ENCODE measurements at regions not wholly inside any gene's neighbourhood (a gene's known extent, or its start where the extent isn't known, plus 50 kb on each side); places are given as distances from the start of the nearest gene placed in this dataset.
A peak's percentile ranks its signal among the peaks of the same experiment; 100 is the strongest.

DNA sequence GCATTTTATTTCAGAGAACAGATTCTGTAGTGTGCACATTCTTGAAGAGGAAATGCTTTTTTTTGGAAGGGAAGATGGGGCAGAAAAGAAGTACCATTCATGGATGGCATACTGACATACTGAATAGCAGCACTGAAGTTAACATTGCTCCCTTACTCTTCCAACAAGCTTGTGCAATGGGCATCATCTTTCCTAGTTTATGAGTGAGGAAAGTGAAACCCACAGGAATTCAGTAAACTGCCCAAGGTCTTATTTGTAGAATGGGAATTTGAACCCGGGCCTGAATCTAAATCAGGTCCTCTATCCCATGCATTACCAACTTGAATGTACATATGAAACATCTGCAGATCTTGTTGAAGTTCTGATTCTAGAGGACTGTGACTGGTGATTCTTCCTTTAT, 215.7 kb upstream of the FGGY start:
- DNase-seq (ENCODE audit: low spot score), result no peak

- no peak for DNase-seq (ENCODE audit: low spot score)
These were observed 215.1 kb upstream of the FGGY start for GRCh38 chr1:59081795-59082194.

DNA sequence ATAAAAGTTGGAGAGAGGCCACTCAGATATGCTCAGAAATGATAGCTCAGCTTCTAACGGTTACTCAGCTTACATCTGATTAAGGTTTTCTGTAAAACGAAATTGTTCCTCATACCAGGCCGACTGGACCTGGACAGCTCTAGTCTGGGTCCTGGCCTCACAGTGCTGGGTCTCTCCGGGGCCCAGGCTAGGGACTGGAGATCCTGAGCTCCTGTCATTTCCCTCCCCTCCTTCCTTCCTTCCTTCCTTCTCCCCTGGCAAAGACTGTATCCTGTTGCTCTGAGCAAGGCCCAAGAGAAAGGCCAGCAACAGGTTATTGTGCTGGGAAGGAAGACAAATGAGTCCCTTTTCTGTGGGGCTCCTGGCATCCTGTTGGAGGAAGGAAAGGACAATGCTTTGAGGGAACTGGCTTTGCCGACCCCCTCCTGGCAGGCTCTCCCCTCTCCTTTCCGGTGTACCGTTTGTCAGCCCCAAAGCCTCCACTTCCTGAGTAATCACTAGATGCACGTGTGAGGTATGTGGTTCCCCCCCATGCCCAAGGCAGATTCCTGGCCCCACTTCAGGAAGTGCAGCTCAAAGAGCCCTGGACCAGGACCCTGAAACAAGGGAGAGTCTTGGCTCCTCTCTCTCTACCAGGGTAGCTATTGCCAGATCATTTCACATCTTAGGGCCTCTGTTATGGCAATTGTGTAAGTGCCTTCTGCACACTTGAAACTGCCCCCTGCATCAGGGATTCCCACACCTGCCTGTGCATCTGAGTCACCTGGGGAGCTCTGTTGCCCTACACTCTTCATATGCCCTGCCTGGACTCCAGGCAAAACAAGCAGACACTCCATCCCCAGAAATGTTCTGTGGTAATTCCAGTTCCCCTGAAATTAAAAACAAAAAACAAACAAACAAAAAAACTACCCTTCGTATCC, 212.7 kb upstream of the FGGY start:
- no peak for DNase-seq (ENCODE audit: low spot score)

DNA sequence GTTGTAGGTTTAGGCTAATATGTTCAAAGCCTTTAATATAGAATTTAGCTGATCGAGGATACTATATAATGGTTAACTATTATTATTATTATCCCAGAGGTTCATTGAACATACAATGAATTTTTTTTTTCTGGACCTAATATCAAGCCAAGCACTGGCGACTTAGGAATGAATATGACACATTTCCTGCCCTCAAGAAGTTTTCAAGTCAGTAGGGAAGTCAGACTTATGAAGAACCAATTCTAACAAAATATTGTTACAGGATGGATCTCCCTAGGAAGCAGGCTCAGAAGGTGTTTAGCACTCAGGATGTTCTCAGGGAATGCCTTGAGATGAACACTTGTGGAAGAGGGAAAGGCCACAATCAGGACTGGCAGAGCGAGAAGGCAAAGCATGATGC, 211.8 kb upstream of the FGGY start:
- no peak for DNase-seq (ENCODE audit: low spot score)

DNA sequence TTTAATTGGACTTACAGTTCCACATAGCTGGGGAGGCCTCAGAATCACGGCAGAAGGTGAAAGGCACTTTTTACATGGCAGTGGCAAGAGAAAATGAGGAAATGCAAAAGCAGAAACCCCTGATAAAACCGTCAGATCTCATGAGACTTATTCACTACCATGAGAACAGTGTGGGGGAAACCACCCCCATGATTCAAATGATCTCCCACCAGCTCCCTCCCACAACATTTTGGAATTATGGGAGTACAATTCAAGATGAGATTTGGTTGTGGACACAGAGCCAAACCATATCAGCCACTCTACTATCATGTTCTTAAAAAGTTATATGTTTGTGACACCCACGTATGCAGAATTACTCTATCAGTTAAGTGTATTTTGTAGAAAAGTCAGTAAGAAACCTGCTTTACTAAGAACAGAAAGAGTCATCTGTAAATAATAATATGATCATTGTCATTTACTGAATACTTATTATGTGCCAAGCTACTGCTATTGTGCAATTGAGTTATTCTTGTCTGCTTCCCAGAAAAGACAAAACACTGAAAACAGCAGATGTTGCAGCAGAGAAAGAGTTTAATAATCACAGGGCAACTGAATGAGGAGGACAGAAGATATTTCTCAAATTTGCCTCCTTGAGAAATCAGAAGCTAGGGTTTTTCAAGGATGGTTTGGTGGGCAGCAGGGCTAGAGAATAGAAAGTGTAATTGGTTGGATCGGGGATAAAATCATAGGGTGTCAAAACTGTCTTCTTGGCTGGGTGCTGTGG, 207.7 kb upstream of the FGGY start:
- DNase-seq (ENCODE audit: low spot score), result no peak

DNA sequence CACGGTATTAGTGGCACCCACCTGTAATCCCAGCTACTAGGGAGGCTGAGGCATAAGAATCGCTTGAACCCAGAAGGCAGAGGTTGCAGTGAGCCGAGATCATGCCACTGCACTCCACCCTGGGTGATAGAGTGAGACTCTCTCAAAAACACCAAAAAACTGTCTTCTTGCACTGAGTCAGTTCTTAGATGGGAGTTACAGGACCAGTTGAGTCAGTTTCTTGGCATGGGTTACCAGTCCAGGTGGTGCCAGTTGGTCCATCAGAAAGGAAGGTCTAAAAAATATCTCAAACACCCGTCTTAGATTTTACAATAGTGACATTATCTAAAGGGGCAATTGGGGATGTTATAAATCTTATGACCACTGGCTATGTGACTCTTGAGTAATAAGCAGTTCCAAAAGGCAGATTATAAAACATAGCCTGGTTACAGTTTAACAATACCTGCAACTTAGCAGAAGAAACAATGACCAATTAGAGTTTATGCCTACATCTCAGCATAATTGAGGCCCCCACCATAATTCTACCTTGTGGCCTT, 206.9 kb upstream of the FGGY start:
- DNase-seq (ENCODE audit: low spot score), result no peak

- DNase-seq (ENCODE audit: low spot score), result no peak
These were observed 204.8 kb upstream of the FGGY start for GRCh38 chr1:59092126-59092525.

DNA sequence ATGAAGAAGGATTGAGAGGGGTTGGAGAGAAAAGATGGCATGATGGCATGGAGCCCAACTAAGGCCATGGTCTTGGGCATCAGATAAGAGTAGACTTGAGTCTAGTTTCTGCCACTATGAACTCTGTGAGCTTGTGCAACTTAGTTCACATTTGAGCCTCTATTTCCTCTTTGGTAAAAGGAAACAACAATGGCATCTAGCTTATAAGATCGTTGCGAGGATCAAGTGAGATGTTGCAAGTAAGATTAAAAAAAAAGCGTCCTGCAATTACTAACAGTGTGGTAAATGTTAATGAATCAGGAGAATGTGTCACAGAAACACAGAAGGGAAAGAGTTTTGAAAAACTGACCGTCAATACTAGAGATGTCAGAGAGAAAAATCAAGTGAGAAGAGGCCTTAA, 202.9 kb upstream of the FGGY start:
- DNase-seq (ENCODE audit: low spot score), result no peak

- no peak for DNase-seq (ENCODE audit: low spot score)
These were observed 200.4 kb upstream of the FGGY start for GRCh38 chr1:59096501-59096900.

DNA sequence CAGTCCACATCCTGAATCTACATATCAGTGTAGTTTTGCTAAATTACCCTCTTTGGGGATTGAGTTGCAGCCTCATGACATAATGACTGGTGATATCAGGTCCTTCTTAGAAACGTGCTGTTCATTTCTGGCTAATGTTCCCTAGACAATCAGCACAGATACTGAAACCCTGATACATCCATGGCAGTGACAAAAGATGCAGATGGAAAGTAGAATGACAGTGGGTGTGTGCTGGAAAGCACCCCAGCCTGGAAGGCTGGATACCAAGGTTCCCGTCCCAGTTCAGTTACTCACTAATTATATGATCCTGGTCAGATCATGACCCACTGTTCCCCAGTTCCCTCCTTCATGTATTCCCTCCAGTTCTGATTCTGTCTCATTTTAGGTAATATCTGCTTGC, 198.2 kb upstream of the FGGY start:
- no peak for DNase-seq (ENCODE audit: low spot score)

DNA sequence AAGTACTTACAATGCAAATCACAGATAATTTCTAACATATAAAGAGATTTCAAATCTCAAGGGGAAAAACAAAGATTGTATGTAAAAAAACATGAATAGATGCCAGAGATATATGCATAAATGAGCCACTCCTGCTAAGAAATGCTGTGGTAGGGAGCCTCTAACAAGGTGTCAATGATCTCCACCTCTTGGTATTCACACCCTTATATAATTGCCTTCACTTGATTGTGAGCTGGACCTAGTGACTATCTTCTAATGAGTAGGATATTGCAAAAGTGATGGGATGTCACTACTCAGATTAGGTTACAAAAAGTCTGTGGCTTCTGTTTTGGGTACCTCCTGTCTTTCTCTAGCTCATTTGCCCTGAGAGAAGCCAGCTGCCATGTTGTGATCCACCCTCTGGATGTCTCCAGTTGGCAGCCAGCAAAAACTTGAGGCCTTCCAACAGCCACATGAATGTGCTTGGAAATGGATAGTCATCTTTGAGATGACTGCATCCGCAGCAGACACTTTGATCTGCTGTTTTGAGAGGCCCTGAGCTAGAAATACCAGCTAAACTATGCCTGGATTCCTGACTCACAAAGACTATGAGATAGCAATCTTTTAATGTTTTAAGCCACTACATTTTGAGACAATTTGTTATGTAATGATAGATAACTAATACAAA, 196.1 kb upstream of the FGGY start:
- no peak for DNase-seq (ENCODE audit: low spot score)

GRCh38 chr1:59101518-59101917, 195.4 kb upstream of the FGGY start:
- no peak for DNase-seq (ENCODE audit: low spot score)

DNA sequence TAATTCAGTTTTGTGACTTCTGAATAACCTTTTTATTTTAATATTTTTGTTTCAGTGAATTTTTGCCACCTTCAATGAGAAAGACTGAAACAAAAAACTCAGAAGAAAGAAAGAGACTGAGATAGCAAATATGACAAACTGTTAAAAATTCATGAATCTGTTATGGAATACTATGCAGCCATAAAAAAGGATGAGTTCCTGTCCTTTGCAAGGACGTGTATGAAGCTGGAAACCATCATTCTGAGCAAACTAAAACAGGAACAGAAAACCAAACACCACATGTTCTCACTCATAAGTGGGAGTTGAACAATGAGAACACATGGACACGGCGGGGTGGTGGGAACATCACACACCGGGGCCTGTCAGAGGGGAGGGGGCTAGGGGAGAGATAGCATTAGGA, 193.4 kb upstream of the FGGY start:
- no peak for DNase-seq (ENCODE audit: low spot score)

DNA sequence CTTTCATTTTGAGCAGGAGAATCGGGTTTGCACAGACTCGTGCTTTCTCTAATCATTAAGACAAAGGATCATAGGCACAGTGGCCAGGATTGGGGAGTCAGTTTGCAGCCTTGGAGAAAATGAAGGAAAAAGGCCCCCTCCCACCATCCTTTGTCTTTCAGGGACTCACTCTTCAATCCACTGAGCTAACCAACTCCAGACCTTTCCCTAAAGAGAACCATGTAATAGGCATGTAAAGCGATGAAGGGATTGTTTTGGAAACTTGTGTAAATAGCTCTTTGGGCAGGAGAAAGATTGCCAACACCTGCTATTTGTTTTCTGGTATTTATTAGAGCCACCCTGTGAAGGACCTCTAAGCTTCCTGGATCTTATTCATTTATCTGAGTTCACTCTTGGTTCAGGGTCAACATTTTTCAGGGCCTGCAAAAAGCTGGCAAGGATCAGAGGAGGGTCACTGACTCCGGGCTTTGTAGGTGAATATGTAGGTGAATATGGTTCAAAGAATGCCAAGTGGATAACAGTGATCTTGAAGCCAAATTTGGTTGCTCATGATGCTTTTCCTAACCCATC, 192.6 kb upstream of the FGGY start:
- peak; percentile 33 for DNase-seq (ENCODE audit: low spot score)

GRCh38 chr1:59105548-59106507, 191.1 kb upstream of the FGGY start:
- no peak for DNase-seq (ENCODE audit: low spot score)

DNA sequence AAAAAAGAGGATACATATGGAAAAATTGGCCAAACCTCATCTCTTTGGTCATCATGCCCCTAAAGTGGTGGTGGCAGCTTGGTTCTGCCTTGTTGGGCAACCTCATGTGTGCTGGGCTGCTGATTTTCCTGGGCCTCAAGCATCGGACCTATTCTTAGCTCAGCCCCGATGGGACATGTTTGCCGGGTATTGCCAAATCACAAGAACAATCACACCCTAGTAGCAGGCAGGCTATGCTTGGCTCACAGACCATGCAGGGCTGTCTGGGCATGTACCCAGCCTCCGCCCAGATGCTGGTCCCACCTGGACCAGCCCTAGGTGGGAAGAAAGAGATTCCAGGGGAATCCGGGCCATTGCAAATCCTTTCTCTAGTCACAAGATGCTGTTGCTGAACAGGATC, 189.4 kb upstream of the FGGY start:
- no peak for DNase-seq (ENCODE audit: low spot score)

DNA sequence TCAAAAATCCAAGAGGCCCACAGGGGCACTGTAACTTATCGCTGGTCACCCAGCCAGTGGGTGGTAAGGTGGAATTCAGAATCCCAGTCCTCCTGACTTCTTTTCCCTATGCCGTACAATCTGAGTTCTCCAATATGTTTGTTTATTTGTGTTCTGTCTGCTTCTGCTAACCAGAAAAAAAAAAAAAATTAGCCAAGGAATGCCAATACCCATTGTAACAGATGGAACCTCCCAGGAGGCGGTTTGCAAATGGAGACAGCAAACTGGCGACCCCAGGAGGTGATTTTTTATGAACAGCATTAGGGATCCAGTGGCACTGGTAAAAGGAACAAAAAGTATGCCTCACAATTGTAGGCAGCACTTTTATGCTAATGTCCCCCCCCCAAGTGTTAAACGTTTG, 189.0 kb upstream of the FGGY start:
- no peak for DNase-seq (ENCODE audit: low spot score)

DNA sequence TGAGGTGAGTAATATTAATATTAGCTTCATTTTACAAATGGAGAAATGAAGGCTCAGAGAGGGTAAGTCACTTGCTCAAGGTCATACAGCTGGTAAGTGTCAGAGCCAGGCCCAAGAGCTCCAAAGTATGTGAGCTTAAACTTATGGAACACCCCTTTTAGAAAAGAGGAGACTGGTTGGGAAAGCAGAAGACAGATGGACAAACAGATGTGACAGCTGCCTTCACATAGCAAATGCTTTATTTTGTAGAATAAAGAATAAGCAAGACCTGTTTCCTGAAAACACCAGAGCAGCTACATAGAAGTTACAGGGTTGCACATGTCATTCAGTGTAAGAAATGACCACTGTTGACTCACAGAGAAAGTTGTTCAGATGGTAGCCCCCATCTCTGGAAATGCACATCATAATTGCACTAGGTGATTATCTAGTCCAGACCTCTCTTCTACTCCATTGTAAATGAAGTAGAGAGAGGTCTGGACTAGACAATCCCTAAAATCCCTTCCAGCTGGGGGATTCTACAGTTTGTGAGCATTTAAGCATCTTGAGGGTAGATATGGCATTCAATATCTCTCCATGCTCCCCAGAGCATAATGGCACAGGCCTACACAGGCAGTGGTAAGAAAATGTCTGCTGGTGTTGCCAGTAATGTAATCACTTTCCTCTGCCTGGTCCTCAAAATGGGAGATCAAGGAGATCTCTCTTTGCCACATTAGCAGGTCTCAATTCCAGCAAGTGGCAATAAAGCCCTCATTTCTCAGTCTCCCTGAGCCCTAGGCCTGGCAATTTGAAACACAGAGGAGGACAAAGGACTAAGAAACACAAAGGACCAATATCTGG, 188.2 kb upstream of the FGGY start:
- no peak for DNase-seq (ENCODE audit: low spot score)

GRCh38 chr1:59110271-59110670, 186.6 kb upstream of the FGGY start:
- no peak for DNase-seq (ENCODE audit: low spot score)

Measured in HT-29 (cell line).